ENCODE measurements at regions not wholly inside any gene's neighbourhood (a gene's known extent, or its start where the extent isn't known, plus 50 kb on each side); places are given as distances from the start of the nearest gene placed in this dataset.

DNA sequence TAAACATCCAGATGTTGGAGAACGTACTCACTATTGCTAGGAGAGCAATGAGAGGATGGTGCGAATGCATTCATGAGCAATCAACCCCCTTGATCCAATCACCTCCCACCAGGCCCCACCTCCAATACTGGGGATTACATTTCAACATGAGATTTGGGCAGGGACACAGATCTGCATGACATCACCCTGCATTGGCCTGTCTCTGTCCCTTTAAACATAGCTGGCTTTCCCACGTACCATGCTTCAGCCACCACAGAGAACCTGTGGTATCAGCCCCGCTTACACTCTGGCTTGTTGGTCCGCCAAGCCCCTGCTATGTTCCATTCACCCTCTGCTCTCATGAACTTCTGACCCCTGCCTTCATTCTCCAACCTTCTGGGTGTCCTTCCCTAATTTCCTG, 157.5 kb upstream of the E2F8 start:
- Mint-ChIP-seq H3K4me3 (no peak overlapping the region), H3K27ac (no peak overlapping the region), H3K27me3 (peaks cover 3% of the 10 kb centered on the region), H3K9me3 (no peaks in the 10 kb centered on the region), H3K36me3 (ENCODE audit: low read depth) (no peaks in the 10 kb centered on the region), H3K4me1 (ENCODE audit: low read depth) (no peaks in the 10 kb centered on the region)
- intact Hi-C loops (cut with micrococcal nuclease): no loop called here

GRCh38 chr11:19395050-19395449, 154.3 kb upstream of the E2F8 start:
- H3K4me1 Mint-ChIP-seq (ENCODE audit: low read depth): no peaks in the 10 kb centered on the region
- no peak overlapping the region for H3K4me3 Mint-ChIP-seq
- H3K27ac Mint-ChIP-seq: no peak overlapping the region
- H3K9me3 Mint-ChIP-seq: no peaks in the 10 kb centered on the region
- H3K36me3 Mint-ChIP-seq (ENCODE audit: low read depth): no peaks in the 10 kb centered on the region
- intact Hi-C loops (cut with micrococcal nuclease): no loop called here
- H3K27me3 Mint-ChIP-seq: peaks cover 3% of the 10 kb centered on the region

- H3K4me1 Mint-ChIP-seq (ENCODE audit: low read depth): no peaks in the 10 kb centered on the region
- no peak overlapping the region for H3K4me3 Mint-ChIP-seq
- H3K36me3 Mint-ChIP-seq (ENCODE audit: low read depth): no peaks in the 10 kb centered on the region
- H3K9me3 Mint-ChIP-seq: no peaks in the 10 kb centered on the region
- H3K27ac Mint-ChIP-seq: no peak overlapping the region
- H3K27me3 Mint-ChIP-seq: peaks cover 3% of the 10 kb centered on the region
- intact Hi-C loops (cut with micrococcal nuclease): no loop called here
Observed at GRCh38 chr11:19394525-19395016, 153.8 kb upstream of the E2F8 start.

DNA sequence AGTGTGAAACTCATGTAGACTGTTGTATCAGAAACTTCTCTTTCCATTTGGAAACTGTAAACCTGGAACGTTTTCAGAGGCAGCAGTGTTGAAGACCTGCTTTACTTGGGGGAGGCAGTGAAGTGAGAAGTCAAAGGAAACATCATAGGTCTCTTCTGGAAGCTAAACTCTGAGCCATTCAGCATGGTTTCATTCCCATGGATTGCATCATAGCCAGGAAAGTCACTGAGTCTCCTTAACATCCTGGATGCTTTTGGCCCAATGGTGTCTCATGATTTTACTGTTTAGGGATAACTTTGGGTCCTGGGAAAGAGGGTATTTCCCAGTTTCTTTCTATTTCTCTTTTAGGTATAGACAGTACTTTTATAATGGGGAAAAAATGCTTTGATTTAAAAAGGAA, 153.2 kb upstream of the E2F8 start:
- no peaks in the 10 kb centered on the region for H3K9me3 Mint-ChIP-seq
- H3K27me3 Mint-ChIP-seq: peaks cover 3% of the 10 kb centered on the region
- intact Hi-C loops (cut with micrococcal nuclease): no loop called here
- no peak overlapping the region for H3K27ac Mint-ChIP-seq
- H3K4me1 Mint-ChIP-seq (ENCODE audit: low read depth): no peaks in the 10 kb centered on the region
- H3K4me3 Mint-ChIP-seq: no peak overlapping the region
- no peaks in the 10 kb centered on the region for H3K36me3 Mint-ChIP-seq (ENCODE audit: low read depth)

DNA sequence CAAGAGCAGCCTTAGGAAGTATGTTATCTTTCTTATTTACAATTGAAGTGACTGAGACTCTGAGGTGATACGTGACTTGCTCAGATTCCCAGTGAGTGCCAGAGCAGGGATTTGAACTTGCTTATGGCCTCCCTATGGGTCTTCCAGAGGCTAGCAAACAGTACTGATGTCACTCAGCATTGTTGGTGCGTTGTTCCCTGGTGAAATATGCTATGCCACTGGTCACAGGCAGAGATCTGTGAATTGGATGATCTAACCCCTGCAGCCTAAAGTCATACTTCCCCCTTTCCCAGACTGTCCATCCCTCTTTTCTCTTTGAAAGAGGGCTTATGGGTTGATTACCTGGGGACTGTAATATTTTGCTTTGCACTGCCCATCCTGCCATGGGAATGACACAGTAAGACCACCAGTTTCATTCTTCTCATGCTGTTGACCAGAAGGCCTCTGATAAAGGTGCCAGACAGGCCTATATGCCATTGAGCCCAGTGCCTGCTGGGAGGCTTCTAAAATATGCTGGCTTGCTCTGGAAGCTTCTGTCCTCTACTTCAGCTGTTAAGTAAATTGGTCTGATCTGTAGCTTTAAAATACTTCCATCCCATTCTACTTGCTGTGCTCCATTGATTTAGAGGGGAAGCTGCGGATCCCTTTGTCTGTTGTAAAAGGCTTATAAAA, 152.2 kb upstream of the E2F8 start:
- intact Hi-C loops (cut with micrococcal nuclease): no loop called here
- Mint-ChIP-seq H3K27me3 (peaks cover 3% of the 10 kb centered on the region), H3K4me3 (no peak overlapping the region), H3K4me1 (ENCODE audit: low read depth) (no peaks in the 10 kb centered on the region), H3K9me3 (no peaks in the 10 kb centered on the region), H3K36me3 (ENCODE audit: low read depth) (no peaks in the 10 kb centered on the region), H3K27ac (no peak overlapping the region)

DNA sequence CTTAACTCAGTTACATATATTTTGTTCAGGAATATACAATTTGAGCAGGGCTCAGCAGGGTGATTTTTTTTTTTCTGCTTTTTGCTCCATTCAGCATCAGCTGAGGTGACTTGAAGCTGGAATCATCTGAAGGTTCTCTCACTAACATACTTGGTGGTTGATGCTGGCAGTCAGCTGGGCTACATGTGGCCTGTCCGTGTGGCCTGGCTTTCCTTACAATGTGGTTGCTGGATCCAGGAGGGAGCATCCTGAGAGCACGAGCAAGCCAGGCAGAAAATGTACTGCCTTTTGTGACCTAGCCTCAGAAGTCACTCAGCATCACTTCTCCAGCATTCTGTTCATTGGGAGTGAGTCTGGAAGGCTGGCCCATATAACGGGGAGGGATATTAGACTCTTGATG, 151.6 kb upstream of the E2F8 start:
- H3K27me3 Mint-ChIP-seq: peaks cover 3% of the 10 kb centered on the region

GRCh38 chr11:19391652-19392051, 150.9 kb upstream of the E2F8 start:
- Mint-ChIP-seq H3K27me3 (peaks cover 3% of the 10 kb centered on the region), H3K27ac (no peak overlapping the region), H3K4me1 (ENCODE audit: low read depth) (no peaks in the 10 kb centered on the region), H3K4me3 (no peak overlapping the region), H3K9me3 (no peaks in the 10 kb centered on the region), H3K36me3 (ENCODE audit: low read depth) (no peaks in the 10 kb centered on the region)
- intact Hi-C loops (cut with micrococcal nuclease): no loop called here

More for the DNA sequence above, 151.6 kb upstream of the E2F8 start:
- Mint-ChIP-seq H3K4me3 (no peak overlapping the region), H3K4me1 (ENCODE audit: low read depth) (no peaks in the 10 kb centered on the region), H3K9me3 (no peaks in the 10 kb centered on the region), H3K27ac (no peak overlapping the region), H3K36me3 (ENCODE audit: low read depth) (no peaks in the 10 kb centered on the region)
- intact Hi-C loops (cut with micrococcal nuclease): no loop called here

GRCh38 chr11:19391026-19391425, 150.3 kb upstream of the E2F8 start:
- Mint-ChIP-seq H3K36me3 (ENCODE audit: low read depth) (no peaks in the 10 kb centered on the region), H3K27me3 (peaks cover 3% of the 10 kb centered on the region), H3K4me3 (no peak overlapping the region), H3K9me3 (no peaks in the 10 kb centered on the region), H3K4me1 (ENCODE audit: low read depth) (no peaks in the 10 kb centered on the region), H3K27ac (no peak overlapping the region)
- intact Hi-C loops (cut with micrococcal nuclease): no loop called here

DNA sequence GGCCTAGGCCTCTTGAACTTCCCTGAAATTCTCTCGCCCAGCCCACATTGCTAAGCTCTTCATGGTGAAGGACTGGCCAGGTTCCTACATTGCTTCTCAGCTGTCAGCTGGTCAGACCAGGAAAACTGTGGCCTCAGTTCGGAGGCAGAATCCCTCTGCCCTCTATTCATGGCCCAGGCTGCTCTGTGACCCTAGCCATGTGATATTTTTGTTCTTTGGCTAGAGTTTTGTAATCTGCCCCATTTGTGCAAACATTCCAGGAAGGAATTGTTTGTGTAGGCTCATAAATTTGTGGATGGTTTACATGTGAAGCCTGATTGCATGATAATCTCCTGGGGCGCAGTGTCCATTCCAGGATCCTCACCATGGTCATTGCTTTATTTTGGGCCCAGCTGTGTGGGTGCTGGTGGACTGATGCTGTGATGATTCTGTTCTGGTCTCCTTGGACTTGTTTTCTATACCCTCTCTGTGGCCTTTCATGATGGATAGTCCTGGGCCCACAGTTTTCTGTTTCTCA, 149.1 kb upstream of the E2F8 start:
- no peak overlapping the region for H3K27ac Mint-ChIP-seq

GRCh38 chr11:19382131-19382611, 141.4 kb upstream of the E2F8 start:
- intact Hi-C loops (cut with micrococcal nuclease): no loop called here
- Mint-ChIP-seq H3K27me3 (peaks cover 5% of the 10 kb centered on the region), H3K27ac (no peak overlapping the region), H3K4me3 (no peak overlapping the region), H3K36me3 (ENCODE audit: low read depth) (no peaks in the 10 kb centered on the region), H3K4me1 (ENCODE audit: low read depth) (no peaks in the 10 kb centered on the region), H3K9me3 (no peaks in the 10 kb centered on the region)

More for the DNA sequence above, 149.1 kb upstream of the E2F8 start:
- H3K4me3 Mint-ChIP-seq: no peak overlapping the region
- H3K36me3 Mint-ChIP-seq (ENCODE audit: low read depth): no peaks in the 10 kb centered on the region
- H3K4me1 Mint-ChIP-seq (ENCODE audit: low read depth): no peaks in the 10 kb centered on the region
- H3K27me3 Mint-ChIP-seq: peaks cover 6% of the 10 kb centered on the region
- intact Hi-C loops (cut with micrococcal nuclease): no loop called here
- H3K9me3 Mint-ChIP-seq: no peaks in the 10 kb centered on the region

DNA sequence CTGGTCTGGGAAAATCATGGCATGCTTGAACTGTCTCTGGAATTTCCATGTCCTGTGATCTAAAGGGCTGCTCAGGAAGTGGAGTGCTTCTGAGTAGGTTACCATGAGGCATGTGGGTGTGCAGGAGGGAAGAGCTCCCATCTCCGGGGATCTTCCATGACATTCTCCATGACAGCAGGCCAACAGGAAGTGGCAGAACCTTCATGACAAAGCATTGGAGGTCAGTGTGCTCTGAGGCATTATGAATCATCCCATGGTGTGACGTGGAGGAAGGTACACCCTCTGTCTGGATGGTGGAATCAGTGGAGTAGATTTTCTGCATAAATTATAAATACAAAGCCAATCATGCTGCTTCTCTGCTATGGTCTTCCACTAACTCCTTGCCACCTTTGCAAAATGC, 139.6 kb upstream of the E2F8 start:
- Mint-ChIP-seq H3K4me1 (ENCODE audit: low read depth) (no peaks in the 10 kb centered on the region), H3K27ac (no peak overlapping the region), H3K27me3 (peaks cover 2% of the 10 kb centered on the region), H3K36me3 (ENCODE audit: low read depth) (no peaks in the 10 kb centered on the region), H3K9me3 (no peaks in the 10 kb centered on the region), H3K4me3 (no peak overlapping the region)
- intact Hi-C loops (cut with micrococcal nuclease): no loop called here

DNA sequence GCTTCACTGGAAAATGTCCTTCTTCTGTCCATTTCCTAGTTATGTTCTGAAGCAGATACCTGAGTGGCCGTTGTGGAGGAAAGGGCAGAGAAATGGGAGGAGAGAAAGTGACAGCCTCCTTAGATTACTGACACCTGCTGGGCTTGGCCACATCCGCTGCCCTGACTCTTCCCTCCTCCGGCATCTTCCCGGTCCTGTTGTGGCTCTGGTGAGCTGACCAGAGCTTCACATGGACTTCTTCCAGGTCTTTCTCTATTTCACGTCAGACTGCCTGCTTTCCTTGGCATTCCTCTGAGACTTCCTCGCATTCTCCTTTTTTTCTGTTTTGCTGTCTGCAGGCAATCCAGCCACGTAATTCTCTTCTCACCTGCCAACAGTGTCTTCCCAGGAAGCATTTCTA, 138.7 kb upstream of the E2F8 start:
- Mint-ChIP-seq H3K27ac (no peak overlapping the region), H3K27me3 (peaks cover 6% of the 10 kb centered on the region), H3K9me3 (no peaks in the 10 kb centered on the region), H3K4me3 (no peak overlapping the region), H3K36me3 (ENCODE audit: low read depth) (no peaks in the 10 kb centered on the region), H3K4me1 (ENCODE audit: low read depth) (no peaks in the 10 kb centered on the region)
- intact Hi-C loops (cut with micrococcal nuclease): no loop called here

DNA sequence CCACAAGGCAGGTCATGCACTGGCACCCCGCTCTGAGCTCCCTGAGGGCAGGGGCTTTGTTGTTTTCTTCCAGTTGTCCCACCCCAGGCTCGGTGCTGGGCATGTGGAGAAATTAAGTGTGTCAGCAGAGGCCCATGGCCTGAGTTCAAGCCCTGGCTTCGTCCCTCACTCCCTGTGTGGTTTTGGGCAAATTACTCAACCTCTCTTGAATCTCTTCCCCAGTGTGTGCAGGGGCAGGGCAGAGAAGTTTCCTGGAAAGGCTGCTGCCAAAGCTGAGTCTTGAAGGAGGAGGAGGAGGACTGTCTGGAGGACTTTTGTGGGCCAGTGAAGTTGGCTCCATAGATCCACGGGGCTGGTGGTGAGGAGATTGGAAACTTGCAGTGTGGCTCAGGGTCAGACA, 138.1 kb upstream of the E2F8 start:
- intact Hi-C loops (cut with micrococcal nuclease): no loop called here
- no peaks in the 10 kb centered on the region for H3K36me3 Mint-ChIP-seq (ENCODE audit: low read depth)
- peaks cover 6% of the 10 kb centered on the region for H3K27me3 Mint-ChIP-seq
- no peaks in the 10 kb centered on the region for H3K4me1 Mint-ChIP-seq (ENCODE audit: low read depth)
- H3K4me3 Mint-ChIP-seq: no peak overlapping the region
- no peak overlapping the region for H3K27ac Mint-ChIP-seq
- H3K9me3 Mint-ChIP-seq: no peaks in the 10 kb centered on the region

DNA sequence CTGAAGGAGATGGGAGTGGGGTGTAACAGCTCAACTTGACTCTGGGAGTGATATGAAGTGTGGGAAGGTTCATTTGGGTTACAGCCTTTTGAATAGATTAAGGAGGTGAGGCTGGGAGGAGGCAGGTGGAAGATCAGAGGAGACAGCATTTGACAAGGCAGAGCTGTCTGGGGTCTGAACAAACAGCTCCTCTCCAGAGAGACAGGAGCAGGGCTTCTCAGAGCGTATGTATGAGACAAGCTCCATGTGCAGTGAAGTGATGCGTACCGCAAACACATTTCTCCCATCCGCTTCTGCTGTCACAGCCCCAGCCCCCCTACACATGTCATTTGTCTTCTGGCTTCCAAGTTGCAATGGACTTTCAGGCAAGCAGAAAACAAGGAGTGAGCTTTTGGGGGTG, 137.1 kb upstream of the E2F8 start:
- Mint-ChIP-seq H3K27me3 (peaks cover 6% of the 10 kb centered on the region), H3K27ac (no peak overlapping the region), H3K4me1 (ENCODE audit: low read depth) (no peaks in the 10 kb centered on the region), H3K9me3 (no peaks in the 10 kb centered on the region), H3K36me3 (ENCODE audit: low read depth) (no peaks in the 10 kb centered on the region), H3K4me3 (no peak overlapping the region)
- intact Hi-C loops (cut with micrococcal nuclease): no loop called here

GRCh38 chr11:19375440-19375839, 134.7 kb upstream of the E2F8 start:
- intact Hi-C loops (cut with micrococcal nuclease): no loop called here
- H3K4me1 Mint-ChIP-seq (ENCODE audit: low read depth): no peaks in the 10 kb centered on the region
- no peak overlapping the region for H3K27ac Mint-ChIP-seq
- H3K36me3 Mint-ChIP-seq (ENCODE audit: low read depth): no peaks in the 10 kb centered on the region
- H3K4me3 Mint-ChIP-seq: no peak overlapping the region
- peaks cover 9% of the 10 kb centered on the region for H3K27me3 Mint-ChIP-seq
- no peaks in the 10 kb centered on the region for H3K9me3 Mint-ChIP-seq

Measured in dendritic cell treated with granulocyte-macrophage colony-stimulating factor and Interleukin-4, amounts not matched to agents 40 ng/mL and 50 ng/mL, for 4 days (primary cell).